ENCODE measurements at regions not wholly inside any gene's neighbourhood (a gene's known extent, or its start where the extent isn't known, plus 50 kb on each side); places are given as distances from the start of the nearest gene placed in this dataset.
"Not testable (repeated sequence)": the region's sequence is repeated elsewhere in the genome, so short reads cannot be mapped to it uniquely, and the experiment has no call there.

DNA sequence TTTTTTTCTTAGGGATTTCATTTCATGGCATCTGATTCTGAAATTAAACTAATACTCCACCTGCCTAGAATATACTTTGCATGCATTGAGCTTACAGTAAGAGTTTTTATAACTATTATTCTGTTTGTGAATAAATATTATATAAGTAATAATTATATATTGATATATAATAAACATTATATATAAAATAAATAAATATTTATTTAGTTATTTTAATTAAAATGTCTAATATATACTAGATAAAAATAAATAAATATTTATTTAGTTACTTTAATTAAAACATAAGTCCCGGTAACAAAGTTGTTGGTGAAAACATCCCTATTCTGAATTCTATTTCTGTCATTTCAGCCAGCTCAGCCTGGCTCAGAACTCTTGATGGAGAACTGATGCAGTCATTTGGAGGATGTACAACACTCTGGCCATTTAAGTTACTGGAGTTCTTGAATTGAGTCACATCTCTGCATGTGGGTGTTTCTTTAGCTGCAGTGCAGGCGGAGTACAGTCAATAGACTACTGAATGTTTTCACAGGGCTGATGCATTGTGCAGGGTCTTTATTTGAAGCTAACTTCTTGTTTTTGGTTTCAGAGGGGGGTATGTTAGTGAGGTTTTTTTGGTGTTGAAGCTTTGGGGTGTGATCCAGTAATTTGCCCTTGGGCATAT lies 508.9 kb upstream of the ADGRB3 start:
- DNase-seq, result no peak
- Mint-ChIP-seq H3K9me3 (peaks cover 20% of the 10 kb centered on the region), H3K27me3 (no peaks in the 10 kb centered on the region), H3K36me3 (ENCODE audit: low read depth) (no peaks in the 10 kb centered on the region), H3K4me3 (no peak overlapping the region), H3K4me1 (ENCODE audit: low read depth) (no peaks in the 10 kb centered on the region), H3K27ac (no peak overlapping the region)
- CTCF ChIA-PET, result no interaction called here
- H3K27me3 ChIP-seq (ENCODE audit: control insufficient read depth in 1 of 2, insufficient read depth in 2 of 2, low read length in 2 of 2), result no peaks in the 10 kb centered on the region
- H3K4me3 ChIP-seq (ENCODE audit: low read length), result no peak overlapping the region
- H3K36me3 ChIP-seq (ENCODE audit: insufficient read depth, low read length), result no peaks in the 10 kb centered on the region
- no peak for ATAC-seq (ENCODE audit: poor library complexity)
- intact Hi-C loops (cut with DNase I, micrococcal nuclease), result no loop called here
- no peak overlapping the region for H3K27ac ChIP-seq (ENCODE audit: low read depth in 1 of 2, low read length in 2 of 2)
- POLR2A ChIA-PET, result interaction anchor here (0.7 kb wide), 1 partner anchor 9 kb away, joined by 3 read pairs; no protein-coding TSS in a partner anchor
- TF ChIP-seq CTCF (IDR thresholded peaks at IDR 0.05), result no peak
- H3K4me1 ChIP-seq (ENCODE audit: insufficient read depth, low read length), result no peaks in the 10 kb centered on the region
- peaks cover 8 to 10% of the 10 kb centered on the region in 2 experiments for H3K9me3 ChIP-seq (ENCODE audit: control insufficient read depth in 1 of 2, insufficient read depth in 1 of 2, low read length in 2 of 2)

GRCh38 chr6:68122975-68123374 lies 512.1 kb upstream of the ADGRB3 start:
- H3K27me3 Mint-ChIP-seq; DNase-seq; H3K4me3 ChIP-seq (ENCODE audit: low read length); CTCF ChIA-PET; H3K4me1 ChIP-seq (ENCODE audit: insufficient read depth, low read length); H3K4me3 Mint-ChIP-seq; POLR2A ChIA-PET; H3K4me1 Mint-ChIP-seq (ENCODE audit: low read depth); ATAC-seq (ENCODE audit: poor library complexity); H3K27ac Mint-ChIP-seq; H3K36me3 ChIP-seq (ENCODE audit: insufficient read depth, low read length); H3K36me3 Mint-ChIP-seq (ENCODE audit: low read depth); H3K27me3 ChIP-seq (ENCODE audit: control insufficient read depth in 1 of 2, insufficient read depth in 2 of 2, low read length in 2 of 2); intact Hi-C loops (cut with DNase I, micrococcal nuclease); H3K27ac ChIP-seq (ENCODE audit: low read depth in 1 of 2, low read length in 2 of 2): not testable (repeated sequence)
- peaks cover 20% of the 10 kb centered on the region for H3K9me3 Mint-ChIP-seq
- H3K9me3 ChIP-seq (ENCODE audit: control insufficient read depth in 1 of 2, insufficient read depth in 1 of 2, low read length in 2 of 2), result peaks cover 8 to 11% of the 10 kb centered on the region in 2 experiments

GRCh38 chr6:68122032-68122431 lies 513.0 kb upstream of the ADGRB3 start:
- no peaks in the 10 kb centered on the region for H3K36me3 ChIP-seq (ENCODE audit: insufficient read depth, low read length)
- H3K27me3 ChIP-seq (ENCODE audit: control insufficient read depth in 1 of 2, insufficient read depth in 2 of 2, low read length in 2 of 2), result no peaks in the 10 kb centered on the region
- peaks cover 8 to 13% of the 10 kb centered on the region in 2 experiments for H3K9me3 ChIP-seq (ENCODE audit: control insufficient read depth in 1 of 2, insufficient read depth in 1 of 2, low read length in 2 of 2)
- ChIA-PET CTCF (no interaction called here), POLR2A (no interaction called here)
- no peak for TF ChIP-seq CTCF (IDR thresholded peaks at IDR 0.05)
- no peaks in the 10 kb centered on the region for H3K4me1 ChIP-seq (ENCODE audit: insufficient read depth, low read length)
- H3K27me3 Mint-ChIP-seq, result no peaks in the 10 kb centered on the region
- H3K4me3 Mint-ChIP-seq, result no peak overlapping the region
- intact Hi-C loops (cut with DNase I, micrococcal nuclease), result no loop called here
- H3K27ac ChIP-seq (ENCODE audit: low read depth in 1 of 2, low read length in 2 of 2), result no peak overlapping the region
- H3K36me3 Mint-ChIP-seq (ENCODE audit: low read depth), result no peaks in the 10 kb centered on the region
- peaks cover 17% of the 10 kb centered on the region for H3K9me3 Mint-ChIP-seq
- H3K4me3 ChIP-seq (ENCODE audit: low read length), result no peak overlapping the region
- H3K4me1 Mint-ChIP-seq (ENCODE audit: low read depth), result no peaks in the 10 kb centered on the region
- DNase-seq (no peak), ATAC-seq (ENCODE audit: poor library complexity) (no peak)
- H3K27ac Mint-ChIP-seq, result no peak overlapping the region

- H3K36me3 ChIP-seq (ENCODE audit: insufficient read depth, low read length); H3K27ac ChIP-seq (ENCODE audit: low read depth in 1 of 2, low read length in 2 of 2); intact Hi-C loops (cut with DNase I, micrococcal nuclease); H3K27ac Mint-ChIP-seq; H3K4me3 Mint-ChIP-seq; POLR2A ChIA-PET; CTCF ChIA-PET; H3K27me3 Mint-ChIP-seq; DNase-seq; ATAC-seq (ENCODE audit: poor library complexity); H3K4me3 ChIP-seq (ENCODE audit: low read length); H3K4me1 Mint-ChIP-seq (ENCODE audit: low read depth); H3K36me3 Mint-ChIP-seq (ENCODE audit: low read depth); H3K4me1 ChIP-seq (ENCODE audit: insufficient read depth, low read length); H3K27me3 ChIP-seq (ENCODE audit: control insufficient read depth in 1 of 2, insufficient read depth in 2 of 2, low read length in 2 of 2): not testable (repeated sequence)
- peaks cover 11% of the 10 kb centered on the region for H3K9me3 Mint-ChIP-seq
- H3K9me3 ChIP-seq (ENCODE audit: control insufficient read depth in 1 of 2, insufficient read depth in 1 of 2, low read length in 2 of 2), result peaks cover 8 to 13% of the 10 kb centered on the region in 2 experiments
These were observed 514.1 kb upstream of the ADGRB3 start for GRCh38 chr6:68120954-68121353.
